GM19397 (cell line): ENCODE measurements at regions not wholly inside any gene's neighbourhood (a gene's known extent, or its start where the extent isn't known, plus 50 kb on each side); places are given as distances from the start of the nearest gene placed in this dataset.

Source experiments
- ATAC-seq: cut with Tn5 transposase; IDR thresholded peaks from one replicate; pipeline ENCODE4 v1.9.1; 2021; ENCODE audit warnings: mild to moderate bottlenecking, moderate library complexity; ENCODE audit not compliant: unreplicated experiment

GRCh38 chrY:8390310-8390709, 947.0 kb upstream of the TSPY4 start:
- ATAC-seq = no peak

GRCh38 chrY:8393246-8393645, 944.0 kb upstream of the TSPY4 start:
- no peak for ATAC-seq

- ATAC-seq = no peak
Measured at GRCh38 chrY:8422906-8423305, 914.4 kb upstream of the TSPY4 start.

GRCh38 chrY:8426433-8426832, 910.8 kb upstream of the TSPY4 start:
- no peak for ATAC-seq

GRCh38 chrY:8437510-8437909, 899.8 kb upstream of the TSPY4 start:
- ATAC-seq = no peak

- ATAC-seq = no peak
Measured at GRCh38 chrY:8442097-8442496, 895.2 kb upstream of the TSPY4 start.

- ATAC-seq = no peak
Measured at GRCh38 chrY:8452963-8453362, 884.3 kb upstream of the TSPY4 start.

- no peak for ATAC-seq
Measured at GRCh38 chrY:8466813-8467212, 870.5 kb upstream of the TSPY4 start.

- ATAC-seq = no peak
Measured at GRCh38 chrY:8470249-8470648, 867.0 kb upstream of the TSPY4 start.

- ATAC-seq = no peak
Measured at GRCh38 chrY:8479141-8479540, 858.1 kb upstream of the TSPY4 start.

GRCh38 chrY:8488955-8489354, 848.3 kb upstream of the TSPY4 start:
- no peak for ATAC-seq

GRCh38 chrY:8489880-8490630, 847.2 kb upstream of the TSPY4 start:
- ATAC-seq = no peak

GRCh38 chrY:8494396-8494795, 842.9 kb upstream of the TSPY4 start:
- ATAC-seq = no peak

GRCh38 chrY:8495243-8495642, 842.0 kb upstream of the TSPY4 start:
- ATAC-seq = no peak

- ATAC-seq = no peak
Measured at GRCh38 chrY:8500888-8501287, 836.4 kb upstream of the TSPY4 start.

GRCh38 chrY:8533468-8533867, 803.8 kb upstream of the TSPY4 start:
- no peak for ATAC-seq

- peak; percentile 95 for ATAC-seq
Measured at GRCh38 chrY:8535704-8536103, 801.6 kb upstream of the TSPY4 start.

- ATAC-seq = peak; percentile 12
Measured at GRCh38 chrY:8536277-8536676, 801.0 kb upstream of the TSPY4 start.

GRCh38 chrY:8541306-8541705, 796.0 kb upstream of the TSPY4 start:
- no peak for ATAC-seq

- ATAC-seq = peak; percentile 76
Measured at GRCh38 chrY:8544715-8545114, 792.5 kb upstream of the TSPY4 start.

- no peak for ATAC-seq
Measured at GRCh38 chrY:8547931-8548330, 789.3 kb upstream of the TSPY4 start.

GRCh38 chrY:8551323-8551722, 785.9 kb upstream of the TSPY4 start:
- ATAC-seq = no peak

- ATAC-seq = no peak
Measured at GRCh38 chrY:8552168-8552805, 785.0 kb upstream of the TSPY4 start.
